Lower leg skin (tissue), 3 donors: ENCODE measurements at regions not wholly inside any gene's neighbourhood (a gene's known extent, or its start where the extent isn't known, plus 50 kb on each side); places are given as distances from the start of the nearest gene placed in this dataset.

Source experiments
- POLR2A ChIP-seq, 2 donors: fragments of 450-650 bp; IDR thresholded peaks; one replicate each; pipeline ENCODE4 v1.6.1; 2016 to 2017; ENCODE audit warnings: antibody characterized with exemption in 2 of 2, mild to moderate bottlenecking in 1 of 2, moderate library complexity in 1 of 2
- TF ChIP-seq, protein P1 (sequence below), 3 donors: fragments of 450-650 bp; IDR thresholded peaks; one replicate each; pipeline ENCODE4 v1.5.1; 2016; ENCODE audit warnings: antibody characterized with exemption in 3 of 3, mild to moderate bottlenecking in 3 of 3, moderate library complexity in 2 of 3

GRCh38 chr2:238658054-238658407, 189.9 kb upstream of the TWIST2 start:
- TF ChIP-seq POLR2A (IDR thresholded peaks at IDR 0.05): no peak
- TF ChIP-seq, protein P1, sequence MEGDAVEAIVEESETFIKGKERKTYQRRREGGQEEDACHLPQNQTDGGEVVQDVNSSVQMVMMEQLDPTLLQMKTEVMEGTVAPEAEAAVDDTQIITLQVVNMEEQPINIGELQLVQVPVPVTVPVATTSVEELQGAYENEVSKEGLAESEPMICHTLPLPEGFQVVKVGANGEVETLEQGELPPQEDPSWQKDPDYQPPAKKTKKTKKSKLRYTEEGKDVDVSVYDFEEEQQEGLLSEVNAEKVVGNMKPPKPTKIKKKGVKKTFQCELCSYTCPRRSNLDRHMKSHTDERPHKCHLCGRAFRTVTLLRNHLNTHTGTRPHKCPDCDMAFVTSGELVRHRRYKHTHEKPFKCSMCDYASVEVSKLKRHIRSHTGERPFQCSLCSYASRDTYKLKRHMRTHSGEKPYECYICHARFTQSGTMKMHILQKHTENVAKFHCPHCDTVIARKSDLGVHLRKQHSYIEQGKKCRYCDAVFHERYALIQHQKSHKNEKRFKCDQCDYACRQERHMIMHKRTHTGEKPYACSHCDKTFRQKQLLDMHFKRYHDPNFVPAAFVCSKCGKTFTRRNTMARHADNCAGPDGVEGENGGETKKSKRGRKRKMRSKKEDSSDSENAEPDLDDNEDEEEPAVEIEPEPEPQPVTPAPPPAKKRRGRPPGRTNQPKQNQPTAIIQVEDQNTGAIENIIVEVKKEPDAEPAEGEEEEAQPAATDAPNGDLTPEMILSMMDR (IDR thresholded peaks at IDR 0.05): no peak
